ENCODE measurements at regions not wholly inside any gene's neighbourhood (a gene's known extent, or its start where the extent isn't known, plus 50 kb on each side); places are given as distances from the start of the nearest gene placed in this dataset.

- peak; percentile 45 for FAIRE-seq
- no peak overlapping the region for H2BK5ac ChIP-seq (ENCODE audit: low read depth, low read length)
These were observed 76.3 kb upstream of the GLS start for GRCh38 chr2:190804182-190804795.

More at GRCh38 chr2:190804182-190804795, 76.3 kb upstream of the GLS start:
- no peak overlapping the region for H3K9ac ChIP-seq (replicated peaks in 1 of 4; ENCODE audit: extremely low read depth in 1 of 4, low read depth in 3 of 4, low read length in 3 of 4)
- no peak overlapping the region for H3K14ac ChIP-seq (ENCODE audit: insufficient read length)
- no peaks in the 10 kb centered on the region for H3K79me2 ChIP-seq (ENCODE audit: control insufficient read depth in 1 of 2, insufficient read depth in 2 of 2, low read length in 2 of 2)
- no peak overlapping the region for H2AFZ ChIP-seq (ENCODE audit: low read length)
- WGBS, 2 experiments (ENCODE audit: extremely low coverage in 1 of 2, insufficient coverage in 1 of 2, insufficient read length in 1 of 2, insufficient replicate concordance in 2 of 2, low coverage in 1 of 2, low lambda C conversion rate in 2 of 2, missing lambda C conversion rate in 1 of 2), result 81% methylated on average over 5 of the region's 5 CpGs; no CpG with 5 or more reads in 1 of the 2 experiments
- H2BK20ac ChIP-seq (ENCODE audit: low read length), result no peak overlapping the region
- no peak overlapping the region for H3K27ac ChIP-seq (ENCODE audit: low read depth, low read length)
- CTCF ChIA-PET (ENCODE audit: partially characterized antibody), result interaction anchor here (0.7 to 8.0 kb wide), 11 partner anchors 9 to 435 kb away, joined by 3 to 74 read pairs (median 3); no protein-coding TSS in a partner anchor
- H3K4me2 ChIP-seq (ENCODE audit: insufficient read depth in 1 of 2, low read depth in 2 of 2, low read length in 2 of 2), result no peak overlapping the region
- DNase-seq (ENCODE audit: low read depth in 1 of 2, low spot score in 2 of 2), result no peak
- no peak overlapping the region for H2BK15ac ChIP-seq (ENCODE audit: low read length)
- no peak overlapping the region for H4K8ac ChIP-seq (ENCODE audit: extremely low read depth, insufficient read depth, low read length)
- H3K27me3 ChIP-seq (replicated peaks in 1 of 4; ENCODE audit: control insufficient read depth in 3 of 4, extremely low read depth in 1 of 4, insufficient read depth in 3 of 4, low read length in 3 of 4), result no peaks in the 10 kb centered on the region
- H4K5ac ChIP-seq (ENCODE audit: insufficient read length, low read depth, low read length), result no peak overlapping the region
- no peak overlapping the region for H2AK5ac ChIP-seq (ENCODE audit: low read depth, low read length)
- no peak overlapping the region for H3K18ac ChIP-seq (ENCODE audit: extremely low read depth, low read length)
- POLR2A ChIA-PET (ENCODE audit: partially characterized antibody), result no interaction called here
- H3K56ac ChIP-seq (replicated peaks; ENCODE audit: insufficient read length, low read depth, low read length), result no peak overlapping the region
- no peak overlapping the region for H2BK120ac ChIP-seq (replicated peaks; ENCODE audit: low read depth, low read length)
- H4K91ac ChIP-seq (replicated peaks; ENCODE audit: insufficient read length, low read length), result no peak overlapping the region
- H3K4me1 ChIP-seq (replicated peaks in 1 of 4; ENCODE audit: control insufficient read depth in 3 of 4, insufficient read depth in 4 of 4, low read length in 3 of 4), result peaks cover 0 to 7% (median 3%) of the 10 kb centered on the region in 4 experiments; a peak in 6 of 7 replicates
- peak; percentile 69 to 76 for TF ChIP-seq RAD21 (IDR thresholded peaks at IDR 0.05 in 1 of 2, conservative IDR thresholded peaks at IDR 0.05 in 1 of 2; ENCODE audit: low read depth in 2 of 2, low read length in 2 of 2)
- peak in 2 of 3 experiments; percentile 34 to 35; a peak in 2 of 4 replicates for TF ChIP-seq CTCF (IDR thresholded peaks at IDR 0.05; ENCODE audit: control extremely low read depth in 1 of 3, insufficient read depth in 1 of 3, low read depth in 1 of 3, low read length in 3 of 3)
- TF ChIP-seq ZNF274 (IDR thresholded peaks at IDR 0.05; ENCODE audit: borderline replicate concordance, extremely low read depth, low read length), result no peak
- no peak overlapping the region for H2BK12ac ChIP-seq (ENCODE audit: low read depth, low read length)
- H3K23ac ChIP-seq (ENCODE audit: insufficient read length), result no peak overlapping the region
- no peaks in the 10 kb centered on the region for H4K20me1 ChIP-seq (replicated peaks in 1 of 2; ENCODE audit: control insufficient read depth in 1 of 2, insufficient read depth in 2 of 2, low read length in 2 of 2)
- H3K4ac ChIP-seq (replicated peaks; ENCODE audit: insufficient read length, low read depth, low read length), result no peak overlapping the region
- H3K4me3 ChIP-seq (ENCODE audit: extremely low read depth in 1 of 4, insufficient read depth in 2 of 4, low read depth in 3 of 4, low read length in 4 of 4), result no peak overlapping the region
- H3K9me3 ChIP-seq (ENCODE audit: insufficient read depth in 2 of 2, low read depth in 1 of 2, low read length in 1 of 2), result no peaks in the 10 kb centered on the region
- H3K36me3 ChIP-seq (ENCODE audit: control insufficient read depth in 2 of 4, insufficient read depth in 4 of 4, low read length in 3 of 4), result no peaks in the 10 kb centered on the region
- no peaks in the 10 kb centered on the region for H3K23me2 ChIP-seq (ENCODE audit: low read depth, low read length)
- no peaks in the 10 kb centered on the region for H3K79me1 ChIP-seq (ENCODE audit: low read depth, low read length)
